ENCODE measurements at regions not wholly inside any gene's neighbourhood (a gene's known extent, or its start where the extent isn't known, plus 50 kb on each side); places are given as distances from the start of the nearest gene placed in this dataset.

GRCh38 chr12:17802657-17803641, 287.0 kb downstream of the RERGL start:
- no peak for TF ChIP-seq CTCF (IDR thresholded peaks at IDR 0.05)
- TF ChIP-seq POLR2A (IDR thresholded peaks at IDR 0.05), result no peak
